Stomach (tissue), 8 donors: ENCODE measurements at regions not wholly inside any gene's neighbourhood (a gene's known extent, or its start where the extent isn't known, plus 50 kb on each side); places are given as distances from the start of the nearest gene placed in this dataset.

Experiments used
- DNase-seq, 2 donors: peaks; one replicate each; pipeline versions ENCODE4 v3.0.0 to v3.0.0-alpha.2; 2013 to 2019
- H3K27ac ChIP-seq, 5 donors: fragments of 200-600 bp in 4 of 5; sonication (generic) in 4 of 5; one replicate each; pipeline ENCODE4 v1.5.1; 2013 to 2019; ENCODE audit warnings: mild to moderate bottlenecking in 1 of 5, moderate library complexity in 1 of 5
- H3K27me3 ChIP-seq, 3 donors: fragments of 200-600 bp; sonication (generic); one replicate each; pipeline ENCODE4 v1.5.1; 2017 to 2019; ENCODE audit warnings: mixed run types in 1 of 3
- H3K36me3 ChIP-seq, 4 donors: fragments of 200-600 bp; sonication (generic); 1 replicate in 3 of 4; 2 replicates in 1 of 4; pipeline ENCODE4 v1.5.1; 2016 to 2019
- H3K4me1 ChIP-seq, 4 donors: fragments of 200-600 bp; sonication (generic); one replicate each; pipeline ENCODE4 v1.5.1; 2016 to 2019
- H3K4me3 ChIP-seq, 4 donors: fragments of 200-600 bp; sonication (generic) in 3 of 4; one replicate each; pipeline ENCODE4 v1.5.1; 2016 to 2019; ENCODE audit warnings: mild to moderate bottlenecking in 1 of 4
- H3K9me3 ChIP-seq, 4 donors: fragments of 200-600 bp; sonication (generic); one replicate each; pipeline ENCODE4 v1.5.1; 2016 to 2019
- EP300 ChIP-seq: sonication (generic); formaldehyde crosslinking; IDR thresholded peaks from one replicate; pipeline ENCODE4 v1.6.1; 2017; ENCODE audit warnings: antibody characterized with exemption
- POLR2A ChIP-seq, 4 donors: fragments of 450-650 bp; IDR thresholded peaks; one replicate each; pipeline ENCODE4 v1.6.1; 2016; ENCODE audit warnings: antibody characterized with exemption in 4 of 4, control low read depth in 2 of 4, mild to moderate bottlenecking in 1 of 4, moderate library complexity in 1 of 4
- POLR2AphosphoS5 ChIP-seq, 3 donors: sonication (generic); formaldehyde crosslinking; IDR thresholded peaks; one replicate each; pipeline ENCODE4 v1.6.1; 2016; ENCODE audit warnings: antibody characterized with exemption in 3 of 3
- WGBS, 5 donors: extraction: QIAGEN DNeasy Blood & Tissue Kit in 3 of 5; methylation state at CpG; one replicate each; pipeline versions ENCODE4 v1.1.5 to v1.1.7; 2013 to 2018; 5-methylcytosine and 5-hydroxymethylcytosine counted together
- intact Hi-C: fragments of 100-400 bp; cut with DNase I; formaldehyde crosslinking; loops from one replicate; pipeline ENCODE4 v1.15.1; 2023; ENCODE audit warnings: low total_unique reads
- TF ChIP-seq, protein P1 (sequence below), 7 experiments: fragments of 450-650 bp in 4 of 7; fragments of 200-600 bp in 3 of 7; sonication (generic) in 3 of 7; IDR thresholded peaks; one replicate each; pipeline ENCODE4 v1.5.1; 2016 to 2019; ENCODE audit warnings: antibody characterized with exemption in 7 of 7, control low read depth in 2 of 7, mild to moderate bottlenecking in 1 of 7
- donor health status: healthy with polysubstance abuse.
- donor health status: Bipolar disorder and iron deficiency.
- donor health status: healthy.

DNA sequence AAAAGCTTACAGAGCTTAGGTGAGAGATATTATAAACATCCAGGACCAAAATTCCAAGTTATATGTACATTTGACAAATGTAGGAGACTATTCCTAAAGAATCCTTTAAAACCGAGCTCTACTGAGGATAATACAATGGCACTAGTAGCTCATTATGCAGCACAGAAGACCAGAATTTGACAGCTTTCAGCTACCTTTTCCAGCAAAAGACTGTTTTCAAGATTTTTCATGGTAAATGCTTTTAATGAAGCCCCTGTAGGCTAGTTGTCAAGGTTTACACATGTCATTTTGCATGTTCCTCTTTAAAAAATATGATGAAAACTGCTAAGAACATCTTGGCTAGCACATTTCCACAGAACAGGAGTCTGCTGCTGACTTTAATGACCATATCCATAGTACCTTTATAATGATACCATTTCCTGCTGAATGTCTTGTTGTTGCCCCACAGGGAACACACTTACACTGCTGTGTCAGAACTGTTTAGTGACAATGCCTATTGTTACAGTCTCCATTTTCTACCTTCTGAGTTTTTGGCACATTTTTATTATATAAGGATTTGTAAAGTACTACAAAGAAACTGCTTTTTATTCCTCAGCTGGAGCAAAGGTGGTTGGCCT lies 1382.3 kb downstream of the RAPGEF2 start:
- 71 to 87% (median 84%) methylated on average over 1 of the region's 1 CpG for WGBS, 5 donors
- H3K27me3 ChIP-seq, result no peaks in the 10 kb centered on the region
- intact Hi-C loops, result no loop called here
- H3K9me3 ChIP-seq, result peaks cover 0 to 21% (median 7%) of the 10 kb centered on the region in 4 donors
- no peak for DNase-seq
- no peak overlapping the region for H3K4me3 ChIP-seq
- no peak for TF ChIP-seq EP300
- no peak for TF ChIP-seq POLR2A (IDR thresholded peaks at IDR 0.05)
- TF ChIP-seq, protein P1, sequence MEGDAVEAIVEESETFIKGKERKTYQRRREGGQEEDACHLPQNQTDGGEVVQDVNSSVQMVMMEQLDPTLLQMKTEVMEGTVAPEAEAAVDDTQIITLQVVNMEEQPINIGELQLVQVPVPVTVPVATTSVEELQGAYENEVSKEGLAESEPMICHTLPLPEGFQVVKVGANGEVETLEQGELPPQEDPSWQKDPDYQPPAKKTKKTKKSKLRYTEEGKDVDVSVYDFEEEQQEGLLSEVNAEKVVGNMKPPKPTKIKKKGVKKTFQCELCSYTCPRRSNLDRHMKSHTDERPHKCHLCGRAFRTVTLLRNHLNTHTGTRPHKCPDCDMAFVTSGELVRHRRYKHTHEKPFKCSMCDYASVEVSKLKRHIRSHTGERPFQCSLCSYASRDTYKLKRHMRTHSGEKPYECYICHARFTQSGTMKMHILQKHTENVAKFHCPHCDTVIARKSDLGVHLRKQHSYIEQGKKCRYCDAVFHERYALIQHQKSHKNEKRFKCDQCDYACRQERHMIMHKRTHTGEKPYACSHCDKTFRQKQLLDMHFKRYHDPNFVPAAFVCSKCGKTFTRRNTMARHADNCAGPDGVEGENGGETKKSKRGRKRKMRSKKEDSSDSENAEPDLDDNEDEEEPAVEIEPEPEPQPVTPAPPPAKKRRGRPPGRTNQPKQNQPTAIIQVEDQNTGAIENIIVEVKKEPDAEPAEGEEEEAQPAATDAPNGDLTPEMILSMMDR (IDR thresholded peaks at IDR 0.05), result no peak
- no peak for TF ChIP-seq POLR2AphosphoS5 (IDR thresholded peaks at IDR 0.05)
- no peaks in the 10 kb centered on the region for H3K4me1 ChIP-seq
- H3K36me3 ChIP-seq, result no peaks in the 10 kb centered on the region
- no peak overlapping the region for H3K27ac ChIP-seq

DNA sequence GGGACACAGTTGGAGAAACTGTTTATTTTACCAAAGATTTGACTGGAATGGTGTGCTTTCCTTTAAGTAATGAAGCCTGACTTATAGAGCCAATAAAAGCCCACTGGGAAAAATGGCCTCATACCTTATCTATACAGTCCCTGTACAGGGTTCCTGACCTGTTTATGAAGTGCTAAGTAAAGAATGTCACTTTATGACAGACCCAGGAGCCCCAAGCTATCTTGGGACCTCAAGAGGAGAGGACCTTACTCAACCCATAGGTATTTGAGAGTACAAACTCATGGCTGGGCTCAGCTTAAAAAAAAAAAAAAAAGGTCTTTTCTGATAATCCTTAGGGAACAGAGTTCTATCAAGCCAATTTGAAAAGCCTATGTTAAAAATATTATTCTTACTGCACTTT lies 1389.3 kb downstream of the RAPGEF2 start:
- no peak for DNase-seq
- TF ChIP-seq EP300 (no peak), POLR2AphosphoS5 (IDR thresholded peaks at IDR 0.05) (no peak), POLR2A (IDR thresholded peaks at IDR 0.05) (no peak)

DNA sequence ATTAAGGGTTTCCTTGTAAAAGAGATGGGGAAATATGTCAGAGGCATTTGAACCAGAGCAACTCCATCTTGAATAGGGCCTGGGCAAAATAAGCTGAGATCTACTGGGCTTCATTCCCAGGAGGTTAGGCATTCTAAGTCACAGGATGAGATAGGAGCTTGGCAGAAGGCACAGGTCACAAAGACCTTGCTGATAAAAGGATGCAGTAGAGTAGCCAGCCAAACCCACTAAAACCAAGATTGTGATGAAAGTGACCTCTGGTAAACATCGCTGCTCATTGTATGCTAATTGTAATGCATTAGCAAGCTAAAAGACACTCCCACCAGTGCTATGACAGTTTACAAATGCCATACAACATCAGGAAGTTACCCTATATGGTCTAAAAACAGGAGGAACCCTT lies 1390.3 kb downstream of the RAPGEF2 start:
- Histone ChIP-seq H3K4me3 (no peak overlapping the region), H3K36me3 (no peaks in the 10 kb centered on the region), H3K27me3 (no peaks in the 10 kb centered on the region), H3K9me3 (peaks cover 0 to 21% (median 4%) of the 10 kb centered on the region in 4 donors), H3K4me1 (no peaks in the 10 kb centered on the region), H3K27ac (no peak overlapping the region)
- DNase-seq, result no peak
- intact Hi-C loops, result no loop called here
- TF ChIP-seq EP300 (no peak), POLR2AphosphoS5 (IDR thresholded peaks at IDR 0.05) (no peak), POLR2A (IDR thresholded peaks at IDR 0.05) (no peak)
- TF ChIP-seq, protein P1 (IDR thresholded peaks at IDR 0.05), result no peak
- WGBS, 5 donors, result 87 to 95% (median 90%) methylated on average over 1 of the region's 1 CpG

More for the DNA sequence above, 1389.3 kb downstream of the RAPGEF2 start:
- H3K27ac ChIP-seq, result no peak overlapping the region
- H3K36me3 ChIP-seq, result no peaks in the 10 kb centered on the region
- H3K27me3 ChIP-seq, result no peaks in the 10 kb centered on the region
- no peaks in the 10 kb centered on the region for H3K4me1 ChIP-seq
- no peak overlapping the region for H3K4me3 ChIP-seq
- intact Hi-C loops, result no loop called here
- H3K9me3 ChIP-seq, result peaks cover 0 to 21% (median 4%) of the 10 kb centered on the region in 4 donors

DNA sequence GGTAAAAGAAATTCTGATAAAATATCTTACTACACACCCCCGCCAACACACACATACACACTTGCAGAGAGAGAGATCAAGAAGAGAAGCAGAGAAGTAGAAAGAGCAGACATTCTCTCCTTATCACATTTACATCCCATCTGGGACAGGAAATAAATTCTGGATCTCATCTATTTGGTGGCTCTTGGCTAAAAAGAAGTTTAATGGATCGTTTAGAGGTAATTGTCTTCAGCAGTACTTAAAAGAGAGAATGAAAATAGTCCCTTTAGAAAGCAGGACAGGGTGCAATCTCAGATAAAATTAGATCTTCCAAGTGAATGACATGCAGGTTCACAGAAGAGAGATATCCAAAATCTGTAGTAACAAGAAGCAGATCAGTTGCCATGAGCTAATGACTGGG lies 1392.5 kb downstream of the RAPGEF2 start:
- Histone ChIP-seq H3K4me1 (no peaks in the 10 kb centered on the region), H3K27me3 (no peaks in the 10 kb centered on the region), H3K4me3 (no peak overlapping the region), H3K9me3 (peaks cover 0 to 12% (median 4%) of the 10 kb centered on the region in 4 donors), H3K27ac (no peak overlapping the region), H3K36me3 (no peaks in the 10 kb centered on the region)
- DNase-seq, result no peak
- intact Hi-C loops, result no loop called here
- no peak for TF ChIP-seq POLR2A (IDR thresholded peaks at IDR 0.05)
- TF ChIP-seq, protein P1 (IDR thresholded peaks at IDR 0.05), result no peak
- TF ChIP-seq EP300, result no peak
- no peak for TF ChIP-seq POLR2AphosphoS5 (IDR thresholded peaks at IDR 0.05)
- WGBS, 5 donors, result 53 to 73% (median 60%) methylated on average over 2 of the region's 2 CpGs

DNA sequence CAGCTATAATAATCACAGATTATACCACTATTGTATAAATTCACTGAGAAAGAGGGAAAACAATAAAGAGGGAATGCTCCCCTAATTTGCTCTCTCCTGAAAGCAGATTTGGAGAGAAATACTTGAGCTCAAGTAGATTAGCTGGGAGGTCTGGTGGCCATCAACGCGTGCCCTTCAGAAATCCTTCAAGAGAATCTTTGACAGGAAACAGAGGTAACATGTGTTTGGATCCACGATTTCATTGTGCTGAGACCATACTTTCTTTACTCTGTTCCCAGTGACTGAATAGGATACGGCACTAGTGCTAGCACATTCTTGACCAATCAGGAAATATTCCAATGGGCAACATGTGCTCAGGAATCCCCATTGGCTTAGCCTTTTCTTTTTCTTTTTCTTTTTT lies 1395.3 kb downstream of the RAPGEF2 start:
- WGBS, 5 donors, result 79 to 90% (median 84%) methylated on average over 4 of the region's 4 CpGs
- no peaks in the 10 kb centered on the region for H3K27me3 ChIP-seq
- no peaks in the 10 kb centered on the region for H3K4me1 ChIP-seq
- intact Hi-C loops, result no loop called here
- TF ChIP-seq POLR2A (IDR thresholded peaks at IDR 0.05) (no peak), POLR2AphosphoS5 (IDR thresholded peaks at IDR 0.05) (no peak), EP300 (no peak)
- TF ChIP-seq, protein P1 (IDR thresholded peaks at IDR 0.05), result no peak
- H3K36me3 ChIP-seq, result no peaks in the 10 kb centered on the region
- DNase-seq, result no peak
- peaks cover 0 to 7% (median 0%) of the 10 kb centered on the region in 4 donors for H3K9me3 ChIP-seq
- H3K4me3 ChIP-seq, result no peak overlapping the region
- no peak overlapping the region for H3K27ac ChIP-seq
